Heart left ventricle (tissue), 16 donors: ENCODE measurements at regions not wholly inside any gene's neighbourhood (a gene's known extent, or its start where the extent isn't known, plus 50 kb on each side); places are given as distances from the start of the nearest gene placed in this dataset.
"Not testable (repeated sequence)": the region's sequence is repeated elsewhere in the genome, so short reads cannot be mapped to it uniquely, and the experiment has no call there.

Source experiments
- ATAC-seq, 4 donors: fragments of 200-7000 bp; cut with Tn5 transposase; one replicate each; pipeline ENCODE4 v1.9.1; 2020 to 2022; ENCODE audit warnings: moderate library complexity in 4 of 4, mild to moderate bottlenecking in 3 of 4, moderate number of reproducible peaks in 1 of 4
- DNase-seq, 5 donors: peaks; one replicate each; pipeline ENCODE4 v3.0.0-alpha.2; 2020
- H3K27ac ChIP-seq, 12 donors: fragments of 200-600 bp; sonication (generic) in 4 of 12; one replicate each; pipeline versions ENCODE4 v1.5.0 to v1.8.0; 2016 to 2022; ENCODE audit warnings: mild to moderate bottlenecking in 2 of 12
- H3K27me3 ChIP-seq, 9 donors: fragments of 200-600 bp; sonication (generic) in 2 of 9; one replicate each; pipeline versions ENCODE4 v1.5.1 to v1.8.0; 2016 to 2022; ENCODE audit warnings: mild to moderate bottlenecking in 3 of 9
- H3K36me3 ChIP-seq, 9 donors: fragments of 200-600 bp; sonication (generic) in 2 of 9; one replicate each; pipeline versions ENCODE4 v1.5.0 to v1.8.0; 2018 to 2022; ENCODE audit warnings: mild to moderate bottlenecking in 2 of 9
- H3K4me1 ChIP-seq, 12 donors: fragments of 200-600 bp; sonication (generic) in 4 of 12; one replicate each; pipeline versions ENCODE4 v1.5.0 to v1.8.0; 2016 to 2022; ENCODE audit warnings: mild to moderate bottlenecking in 3 of 12
- H3K4me3 ChIP-seq, 12 donors: fragments of 200-600 bp; sonication (generic) in 4 of 12; one replicate each; pipeline versions ENCODE4 v1.5.0 to v1.8.0; 2017 to 2022; ENCODE audit warnings: mild to moderate bottlenecking in 9 of 12, moderate library complexity in 4 of 12
- H3K9me3 ChIP-seq, 12 donors: fragments of 200-600 bp; sonication (generic) in 4 of 12; one replicate each; pipeline versions ENCODE4 v1.5.0 to v1.8.0; 2016 to 2022; ENCODE audit warnings: mild to moderate bottlenecking in 1 of 12
- POLR2A ChIP-seq, 2 donors: fragments of 450-650 bp; IDR thresholded peaks; one replicate each; pipeline ENCODE4 v1.6.1; 2017; ENCODE audit warnings: antibody characterized with exemption in 2 of 2, mild to moderate bottlenecking in 2 of 2, moderate library complexity in 2 of 2
- WGBS, 4 donors: extraction: QIAGEN DNeasy Blood & Tissue Kit in 2 of 4; methylation state at CpG; one replicate each; pipeline versions ENCODE4 v1.1.5 to v1.1.7; 2013 to 2018; 5-methylcytosine and 5-hydroxymethylcytosine counted together
- intact Hi-C, 10 donors: fragments of 100-400 bp; cut with DNase I; formaldehyde crosslinking; loops; one replicate each; pipeline versions ENCODE4 v1.11.1 to v1.14.2; 2022
- TF ChIP-seq, protein P1 (sequence below), 12 donors: fragments of 200-600 bp; sonication (generic) in 4 of 12; IDR thresholded peaks; one replicate each; pipeline versions ENCODE4 v1.5.0 to v1.8.0; 2018 to 2022; ENCODE audit warnings: antibody characterized with exemption in 12 of 12, mild to moderate bottlenecking in 5 of 12
- donor health status: ischemic (EF 13 %, LVEDD 7.1; RV severe dilation, severe dysfunction).
- donor health status: healthy with polysubstance abuse.
- donor health status: DM: no; HTN: yes; CAD: no.
- donor health status: DM: no; HTN: no; CAD: no.
- donor health status: ischemic (EF 25% LVEDD 6.9; RV normal size, moderate dysfunction).
- donor health status: ischemic (EF 25% LVEDD 5.7; RV mildly dilated, moderate dysfunction).
- donor health status: healthy.
- donor health status: DM: yes; HTN: yes; CAD: no.
- donor health status: ischemic (EF 35%, LVEDD 5.7; RV mildly dilated, moderate dysfunction).
- donor health status: nonischemic (EF 11% LVEDD 7.7; RV severe dilation, severe dysfunction).
- donor health status: DM: yes; HTN: yes; CAD: no.
- donor health status: PGD.
- donor health status: ischemic (EF 29% LVEDD 5.4; RV normal size, mild dysfunction).
- donor health status: nonischemic (EF 23%, LVEDD 6.1; RV moderate dilation, normal function).

- DNase-seq: no peak
- no peaks in the 10 kb centered on the region for H3K9me3 ChIP-seq
- intact Hi-C loops: no loop called here
- peaks cover 0 to 34% (median 0%) of the 10 kb centered on the region in 9 donors for H3K27me3 ChIP-seq
- H3K4me1 ChIP-seq: peaks cover 0 to 18% (median 0%) of the 10 kb centered on the region in 12 donors
- H3K27ac ChIP-seq: no peak overlapping the region
- no peaks in the 10 kb centered on the region for H3K36me3 ChIP-seq
- H3K4me3 ChIP-seq: no peak overlapping the region
- WGBS, 4 donors: 30 to 52% (median 36%) methylated on average over 3 of the region's 3 CpGs
- TF ChIP-seq POLR2A (IDR thresholded peaks at IDR 0.05): no peak
- TF ChIP-seq, protein P1, sequence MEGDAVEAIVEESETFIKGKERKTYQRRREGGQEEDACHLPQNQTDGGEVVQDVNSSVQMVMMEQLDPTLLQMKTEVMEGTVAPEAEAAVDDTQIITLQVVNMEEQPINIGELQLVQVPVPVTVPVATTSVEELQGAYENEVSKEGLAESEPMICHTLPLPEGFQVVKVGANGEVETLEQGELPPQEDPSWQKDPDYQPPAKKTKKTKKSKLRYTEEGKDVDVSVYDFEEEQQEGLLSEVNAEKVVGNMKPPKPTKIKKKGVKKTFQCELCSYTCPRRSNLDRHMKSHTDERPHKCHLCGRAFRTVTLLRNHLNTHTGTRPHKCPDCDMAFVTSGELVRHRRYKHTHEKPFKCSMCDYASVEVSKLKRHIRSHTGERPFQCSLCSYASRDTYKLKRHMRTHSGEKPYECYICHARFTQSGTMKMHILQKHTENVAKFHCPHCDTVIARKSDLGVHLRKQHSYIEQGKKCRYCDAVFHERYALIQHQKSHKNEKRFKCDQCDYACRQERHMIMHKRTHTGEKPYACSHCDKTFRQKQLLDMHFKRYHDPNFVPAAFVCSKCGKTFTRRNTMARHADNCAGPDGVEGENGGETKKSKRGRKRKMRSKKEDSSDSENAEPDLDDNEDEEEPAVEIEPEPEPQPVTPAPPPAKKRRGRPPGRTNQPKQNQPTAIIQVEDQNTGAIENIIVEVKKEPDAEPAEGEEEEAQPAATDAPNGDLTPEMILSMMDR (IDR thresholded peaks at IDR 0.05): no peak
- no peak for ATAC-seq
These were observed 122.0 kb downstream of the VPREB1 start for GRCh38 chr22:22366537-22366936.

DNA sequence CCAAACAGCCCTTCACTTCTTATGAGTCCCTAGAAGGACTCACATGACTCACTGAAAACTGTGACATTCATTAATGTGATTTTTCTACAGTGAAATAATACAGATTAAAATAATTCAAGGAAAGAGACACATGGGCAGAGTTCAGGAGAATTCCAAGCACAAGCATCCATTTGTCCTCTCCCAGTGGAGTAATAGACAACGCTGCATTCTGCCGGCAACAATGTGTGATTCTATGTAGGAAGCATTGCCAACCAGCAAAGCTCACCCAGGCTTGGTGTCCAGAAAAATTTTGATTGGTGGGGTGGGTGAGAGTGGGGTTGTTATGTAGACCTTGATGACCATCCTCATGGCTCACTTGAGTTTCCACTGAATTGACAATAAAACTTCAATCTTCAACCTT lies 123.9 kb downstream of the VPREB1 start:
- WGBS, 4 donors: 68 to 82% (median 71%) methylated on average over 2 of the region's 2 CpGs
- no peak for TF ChIP-seq POLR2A (IDR thresholded peaks at IDR 0.05)
- TF ChIP-seq, protein P1 (IDR thresholded peaks at IDR 0.05): no peak
- intact Hi-C loops: no loop called here
- ATAC-seq (no peak), DNase-seq (no peak)
- no peak overlapping the region for H3K4me3 ChIP-seq
- no peak overlapping the region for H3K27ac ChIP-seq
- H3K4me1 ChIP-seq: peaks cover 0 to 19% (median 2%) of the 10 kb centered on the region in 12 donors
- peaks cover 0 to 18% (median 0%) of the 10 kb centered on the region in 9 donors for H3K27me3 ChIP-seq
- H3K36me3 ChIP-seq: no peaks in the 10 kb centered on the region
- no peaks in the 10 kb centered on the region for H3K9me3 ChIP-seq

- DNase-seq: peak in 2 of 5 donors; percentile 34 to 40
- peak; percentile 71 to 82 (median 74) for ATAC-seq
- H3K9me3 ChIP-seq, H3K27me3 ChIP-seq, H3K4me3 ChIP-seq, H3K36me3 ChIP-seq, intact Hi-C loops: not testable (repeated sequence)
- TF ChIP-seq, protein P1 (IDR thresholded peaks at IDR 0.05): peak in 1 of 12 donors; percentile 25
- Histone ChIP-seq H3K4me1 (peaks cover 0 to 19% (median 2%) of the 10 kb centered on the region in 12 donors), H3K27ac (peak overlapping the region in 2 of 12 donors; percentile 24 to 27)
- 12 to 25% (median 17%) methylated on average over 2 of the region's 2 CpGs for WGBS, 4 donors
These were observed 124.8 kb downstream of the VPREB1 start for GRCh38 chr22:22369219-22369963.

DNA sequence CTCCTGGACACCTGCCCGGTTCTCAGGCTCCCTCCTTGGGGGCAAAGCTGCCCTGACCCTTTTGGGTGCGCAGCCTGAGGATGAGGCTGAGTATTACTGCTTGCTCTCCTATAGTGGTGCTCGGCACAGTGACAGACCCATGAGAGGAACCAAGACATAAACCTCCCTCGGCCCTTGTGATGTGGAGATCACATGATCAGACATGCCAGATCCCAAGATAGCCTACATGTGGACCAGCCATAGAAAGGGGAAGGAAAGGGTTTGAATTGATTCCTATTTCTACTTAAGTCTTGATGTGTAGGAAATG lies 125.3 kb downstream of the VPREB1 start:
- H3K4me1 ChIP-seq: peaks cover 0 to 19% (median 2%) of the 10 kb centered on the region in 12 donors
- no peaks in the 10 kb centered on the region for H3K9me3 ChIP-seq
- peaks cover 0 to 8% (median 0%) of the 10 kb centered on the region in 9 donors for H3K27me3 ChIP-seq
- no peak overlapping the region for H3K4me3 ChIP-seq
- DNase-seq (no peak), ATAC-seq (peak in 2 of 4 donors; percentile 40 to 47)
- TF ChIP-seq POLR2A (IDR thresholded peaks at IDR 0.05): no peak
- TF ChIP-seq, protein P1 (IDR thresholded peaks at IDR 0.05): no peak
- no peaks in the 10 kb centered on the region for H3K36me3 ChIP-seq
- peak overlapping the region in 1 of 12 donors; percentile 27 for H3K27ac ChIP-seq
- 59 to 74% (median 63%) methylated on average over 4 of the region's 4 CpGs for WGBS, 4 donors
- intact Hi-C loops: no loop called here
